B cell (primary cell): ENCODE measurements at regions not wholly inside any gene's neighbourhood (a gene's known extent, or its start where the extent isn't known, plus 50 kb on each side); places are given as distances from the start of the nearest gene placed in this dataset.

ENCODE experiments used
- ATAC-seq: fragments of 200-7000 bp; cut with Tn5 transposase; one replicate; pipeline ENCODE4 v1.10.0; 2021; ENCODE audit warnings: low read depth, mild to moderate bottlenecking, moderate number of reproducible peaks, moderate library complexity
- CTCF ChIA-PET: fragments of 350-600 bp; sonication (Branson Sonifier 250); formaldehyde crosslinking; loops from one replicate; lab custom pipeline; 2021; ENCODE audit warnings: antibody characterized with exemption, inconsistent platforms; lab: Charles Lee
- POLR2A ChIA-PET: fragments of 350-600 bp; sonication (Branson Sonifier 250); formaldehyde crosslinking; loops from one replicate; lab custom pipeline; 2021; ENCODE audit warnings: antibody characterized with exemption; lab: Charles Lee
- DNase-seq: peaks from one replicate; pipeline ENCODE4 v3.0.0; 2013
- H2AFZ ChIP-seq: 2 replicates; pipeline ENCODE4 v1.6.1; 2012; ENCODE audit warnings: mild to moderate bottlenecking, low read depth, low read length; ENCODE audit not compliant: insufficient read depth, poor library complexity, severe bottlenecking
- H3K27ac ChIP-seq, 2 donors: 1 replicate in 1 of 2; 2 replicates in 1 of 2; pipeline ENCODE4 v1.5.1; 2012 to 2013; ENCODE audit warnings: low read length in 2 of 2, mild to moderate bottlenecking in 2 of 2, moderate library complexity in 1 of 2
- H3K27me3 ChIP-seq, 4 experiments: fragments of 200-600 bp in 1 of 4; sonication (generic) in 1 of 4; replicated peaks in 1 of 4; 1 replicate in 2 of 4; 2 replicates in 2 of 4; pipeline versions ENCODE4 v1.6.1 to v1.7.0; 2013 to 2016; ENCODE audit warnings: low read length in 3 of 4, mild to moderate bottlenecking in 2 of 4, mixed read lengths in 1 of 4, moderate library complexity in 1 of 4; ENCODE audit not compliant: insufficient read depth in 4 of 4, control insufficient read depth in 3 of 4; ENCODE audit errors: control extremely low read depth in 1 of 4
- H3K36me3 ChIP-seq, 2 experiments: replicated peaks in 1 of 2; 1 replicate in 1 of 2; 2 replicates in 1 of 2; pipeline versions ENCODE4 v1.6.1 to v1.7.1; 2013; ENCODE audit warnings: low read length in 1 of 2; ENCODE audit not compliant: insufficient read depth in 2 of 2, control insufficient read depth in 1 of 2; ENCODE audit errors: control extremely low read depth in 1 of 2, extremely low read depth in 1 of 2
- H3K4me1 ChIP-seq, 2 donors: fragments of 200-600 bp in 1 of 2; sonication (generic) in 1 of 2; 1 replicate in 1 of 2; 2 replicates in 1 of 2; pipeline versions ENCODE4 v1.5.1 to v1.6.1; 2013 to 2017; ENCODE audit warnings: low read length in 2 of 2; ENCODE audit not compliant: control insufficient read depth in 2 of 2, insufficient read depth in 2 of 2
- H3K4me2 ChIP-seq: replicated peaks from 2 replicates; pipeline ENCODE3; 2012; ENCODE audit warnings: mild to moderate bottlenecking, low read depth, low read length; ENCODE audit not compliant: poor library complexity, severe bottlenecking
- H3K4me3 ChIP-seq, 5 experiments: fragments of 200-600 bp in 1 of 5; sonication (generic) in 1 of 5; 1 replicate in 3 of 5; 2 replicates in 2 of 5; pipeline versions ENCODE4 v1.5.1 to v1.7.0; 2011 to 2016; ENCODE audit warnings: low read length in 4 of 5, mild to moderate bottlenecking in 4 of 5, low read depth in 2 of 5, control low read depth in 1 of 5, moderate library complexity in 1 of 5; ENCODE audit not compliant: insufficient read depth in 1 of 5; ENCODE audit errors: control extremely low read depth in 1 of 5, extremely low read depth in 1 of 5
- H3K79me2 ChIP-seq: fragments of 200-600 bp; sonication (generic); one replicate; pipeline ENCODE4 v1.6.0; 2016; ENCODE audit warnings: low read length; ENCODE audit not compliant: control insufficient read depth, insufficient read depth
- H3K9ac ChIP-seq: fragments of 200-600 bp; sonication (generic); 2 replicates; pipeline ENCODE4 v1.6.1; 2017; ENCODE audit warnings: mild to moderate bottlenecking, low read length, moderate library complexity
- H3K9me3 ChIP-seq, 3 donors: one replicate each; pipeline versions ENCODE4 v1.6.1 to v1.7.1; 2013; ENCODE audit warnings: low read length in 2 of 3; ENCODE audit not compliant: control insufficient read depth in 2 of 3, insufficient read depth in 1 of 3; ENCODE audit errors: control extremely low read depth in 1 of 3
- H4K20me1 ChIP-seq: 2 replicates; pipeline ENCODE4 v1.6.0; 2012; ENCODE audit warnings: mild to moderate bottlenecking, low read length; ENCODE audit not compliant: insufficient read depth, control insufficient read depth, poor library complexity, severe bottlenecking
- H3K27ac Mint-ChIP-seq: one replicate; pipeline ENCODE4 v1.8.0; 2021; ENCODE audit warnings: mixed read lengths
- H3K27me3 Mint-ChIP-seq: one replicate; pipeline ENCODE4 v1.8.0; 2021; ENCODE audit warnings: mixed read lengths
- H3K4me1 Mint-ChIP-seq: one replicate; pipeline ENCODE4 v1.8.0; 2021; ENCODE audit warnings: mixed read lengths
- H3K4me3 Mint-ChIP-seq: one replicate; pipeline ENCODE4 v1.8.0; 2021; ENCODE audit warnings: mixed read lengths
- H3K9me3 Mint-ChIP-seq: one replicate; pipeline ENCODE4 v1.8.0; 2022; ENCODE audit warnings: mixed read lengths; ENCODE audit not compliant: insufficient read depth
- EZH2 ChIP-seq: IDR thresholded peaks from 2 replicates; pipeline ENCODE4 v1.6.1; 2012; ENCODE audit warnings: borderline replicate concordance, low read depth, mild to moderate bottlenecking, moderate library complexity, low read length; ENCODE audit not compliant: insufficient read depth, poor library complexity, severe bottlenecking
- WGBS: methylation state at CpG from one replicate; pipeline ENCODE4 v1.1.5; 2013; ENCODE audit warnings: missing lambda C conversion rate; ENCODE audit not compliant: insufficient coverage; 5-methylcytosine and 5-hydroxymethylcytosine counted together
- intact Hi-C: fragments of 100-400 bp; cut with micrococcal nuclease; formaldehyde crosslinking; loops from one replicate; pipeline ENCODE4 v1.10.0; 2022
- TF ChIP-seq, protein P1 (sequence below): fragments of 200-600 bp; IDR thresholded peaks from one replicate; pipeline ENCODE4 v1.8.0; 2022; ENCODE audit warnings: antibody characterized with exemption, mild to moderate bottlenecking

DNA sequence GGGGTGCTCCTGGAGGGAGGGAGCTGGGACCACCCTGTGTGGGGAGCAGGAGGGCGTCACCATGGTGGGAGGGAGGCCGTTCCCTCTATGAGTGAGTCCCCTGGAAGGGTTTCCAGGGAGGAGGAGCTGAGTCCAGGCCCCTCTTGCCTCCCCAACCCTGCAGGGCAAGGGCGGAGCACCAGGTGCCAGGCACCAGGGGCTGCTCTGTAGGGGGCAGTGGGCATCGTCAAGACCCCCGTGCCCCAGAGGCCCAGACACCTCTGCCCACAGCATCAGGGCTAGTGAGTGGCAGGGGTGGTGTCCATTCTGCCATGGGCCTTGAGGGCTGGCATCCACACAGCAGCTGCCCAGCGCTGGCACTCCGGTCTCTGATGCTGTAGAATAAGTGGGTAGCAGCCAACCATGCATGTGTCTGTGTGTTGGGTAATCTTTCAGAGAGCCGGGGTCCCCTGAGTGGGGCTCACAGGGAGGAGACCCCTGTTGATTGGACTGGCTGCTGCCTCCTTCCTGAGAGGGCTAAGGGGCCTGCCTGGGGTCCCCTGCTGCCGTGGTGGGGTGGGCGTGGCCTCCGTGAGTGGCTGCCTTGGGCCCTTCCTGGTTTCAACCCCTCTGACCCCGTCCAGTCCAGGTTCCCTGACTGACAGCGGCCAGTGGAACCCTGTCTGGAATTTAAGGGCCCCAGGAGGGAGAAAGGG, 72.7 kb upstream of the RNU6ATAC start:
- no peaks in the 10 kb centered on the region for H3K9me3 Mint-ChIP-seq
- H3K4me2 ChIP-seq = no peak overlapping the region
- ATAC-seq (no peak), DNase-seq (no peak)
- H4K20me1 ChIP-seq = no peaks in the 10 kb centered on the region
- no peak overlapping the region for H3K4me3 Mint-ChIP-seq
- H3K27me3 ChIP-seq = peaks cover 0 to 22% (median 0%) of the 10 kb centered on the region in 4 experiments
- H3K36me3 ChIP-seq = no peaks in the 10 kb centered on the region
- intact Hi-C loops = no loop called here
- no peak overlapping the region for H3K27ac ChIP-seq
- H3K9ac ChIP-seq = no peak overlapping the region
- WGBS = 86% methylated on average over 11 of the region's 13 CpGs
- no peak overlapping the region for H3K27ac Mint-ChIP-seq
- ChIA-PET POLR2A (no interaction called here), CTCF (no interaction called here)
- H3K4me1 Mint-ChIP-seq = peaks cover 4% of the 10 kb centered on the region
- TF ChIP-seq, protein P1, sequence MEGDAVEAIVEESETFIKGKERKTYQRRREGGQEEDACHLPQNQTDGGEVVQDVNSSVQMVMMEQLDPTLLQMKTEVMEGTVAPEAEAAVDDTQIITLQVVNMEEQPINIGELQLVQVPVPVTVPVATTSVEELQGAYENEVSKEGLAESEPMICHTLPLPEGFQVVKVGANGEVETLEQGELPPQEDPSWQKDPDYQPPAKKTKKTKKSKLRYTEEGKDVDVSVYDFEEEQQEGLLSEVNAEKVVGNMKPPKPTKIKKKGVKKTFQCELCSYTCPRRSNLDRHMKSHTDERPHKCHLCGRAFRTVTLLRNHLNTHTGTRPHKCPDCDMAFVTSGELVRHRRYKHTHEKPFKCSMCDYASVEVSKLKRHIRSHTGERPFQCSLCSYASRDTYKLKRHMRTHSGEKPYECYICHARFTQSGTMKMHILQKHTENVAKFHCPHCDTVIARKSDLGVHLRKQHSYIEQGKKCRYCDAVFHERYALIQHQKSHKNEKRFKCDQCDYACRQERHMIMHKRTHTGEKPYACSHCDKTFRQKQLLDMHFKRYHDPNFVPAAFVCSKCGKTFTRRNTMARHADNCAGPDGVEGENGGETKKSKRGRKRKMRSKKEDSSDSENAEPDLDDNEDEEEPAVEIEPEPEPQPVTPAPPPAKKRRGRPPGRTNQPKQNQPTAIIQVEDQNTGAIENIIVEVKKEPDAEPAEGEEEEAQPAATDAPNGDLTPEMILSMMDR = no peak
- no peak for TF ChIP-seq EZH2
- H3K4me3 ChIP-seq = no peak overlapping the region
- no peaks in the 10 kb centered on the region for H3K4me1 ChIP-seq
- H3K9me3 ChIP-seq = peaks cover 0 to 6% (median 0%) of the 10 kb centered on the region in 3 donors
- H2AFZ ChIP-seq = no peak overlapping the region
- peaks cover 5% of the 10 kb centered on the region for H3K27me3 Mint-ChIP-seq
- H3K79me2 ChIP-seq = no peaks in the 10 kb centered on the region

DNA sequence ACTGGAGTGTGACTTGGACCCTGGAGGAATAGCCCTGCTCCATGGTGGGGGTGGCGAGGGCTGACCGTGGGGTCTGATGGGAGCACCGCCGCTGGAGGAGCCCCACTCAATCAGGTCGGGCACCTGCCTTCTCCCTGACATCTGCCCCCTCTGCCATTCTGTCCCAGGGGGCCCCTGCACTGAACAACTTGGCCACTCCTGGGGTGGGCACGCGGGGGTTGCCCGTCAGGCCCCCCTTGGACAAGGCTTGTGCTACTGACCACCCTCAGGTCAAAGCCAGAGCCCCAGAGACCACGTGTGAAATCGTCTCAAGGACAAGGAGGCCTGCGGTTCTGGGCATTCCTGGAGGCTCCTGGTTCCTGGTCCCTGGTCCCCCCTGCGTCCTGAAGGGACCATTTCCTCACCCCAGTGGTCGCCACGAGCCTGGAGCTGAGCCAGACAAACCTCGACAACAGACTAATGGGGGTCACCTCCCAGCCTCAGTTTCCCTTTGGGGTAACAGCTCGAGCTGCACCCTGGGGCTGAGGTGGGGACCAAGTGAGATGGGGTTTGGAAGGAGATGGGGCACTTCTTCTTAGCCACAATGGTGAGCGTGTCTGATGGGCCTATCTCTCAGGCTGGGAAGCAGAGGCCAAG, 73.4 kb upstream of the RNU6ATAC start:
- WGBS = 90% methylated on average over 14 of the region's 17 CpGs
- no peak overlapping the region for H3K27ac ChIP-seq
- H3K9me3 Mint-ChIP-seq = no peaks in the 10 kb centered on the region
- H3K4me2 ChIP-seq = no peak overlapping the region
- peaks cover 0 to 2% of the 10 kb centered on the region in 2 experiments for H3K36me3 ChIP-seq
- no peak for ATAC-seq
- peaks cover 5% of the 10 kb centered on the region for H3K27me3 Mint-ChIP-seq
- H3K9ac ChIP-seq = no peak overlapping the region
- TF ChIP-seq, protein P1 = no peak
- no peak for TF ChIP-seq EZH2
- peaks cover 0 to 3% of the 10 kb centered on the region in 2 donors for H3K4me1 ChIP-seq
- no peak overlapping the region for H3K4me3 ChIP-seq
- peaks cover 0 to 19% (median 0%) of the 10 kb centered on the region in 4 experiments for H3K27me3 ChIP-seq
- H3K79me2 ChIP-seq = no peaks in the 10 kb centered on the region
- H3K4me1 Mint-ChIP-seq = peaks cover 10% of the 10 kb centered on the region
- no peaks in the 10 kb centered on the region for H4K20me1 ChIP-seq
- no peak overlapping the region for H2AFZ ChIP-seq
- no peak overlapping the region for H3K27ac Mint-ChIP-seq
- no peak for DNase-seq
- intact Hi-C loops = no loop called here
- ChIA-PET CTCF (no interaction called here), POLR2A (no interaction called here)
- H3K4me3 Mint-ChIP-seq = no peak overlapping the region
- peaks cover 0 to 3% (median 0%) of the 10 kb centered on the region in 3 donors for H3K9me3 ChIP-seq
